H9 (cell line): ENCODE measurements at regions not wholly inside any gene's neighbourhood (a gene's known extent, or its start where the extent isn't known, plus 50 kb on each side); places are given as distances from the start of the nearest gene placed in this dataset.

Source experiments
- DNase-seq: peaks from one replicate; pipeline ENCODE4 v3.0.0-alpha.2; 2017
- H2AFZ ChIP-seq: one replicate; pipeline ENCODE4 v1.6.1; 2013; ENCODE audit warnings: mild to moderate bottlenecking, low read length, control low read depth, moderate library complexity
- H2AK5ac ChIP-seq: 2 replicates; pipeline ENCODE4 v1.6.1; 2013; ENCODE audit warnings: low read length, control low read depth, mixed read lengths; ENCODE audit not compliant: insufficient read length
- H2BK120ac ChIP-seq: one replicate; pipeline ENCODE4 v1.6.1; 2013; ENCODE audit warnings: low read depth, mild to moderate bottlenecking, low read length, control low read depth, inconsistent platforms; ENCODE audit not compliant: poor library complexity, severe bottlenecking
- H2BK12ac ChIP-seq: 2 replicates; pipeline ENCODE4 v1.6.1; 2013; ENCODE audit warnings: low read length, control low read depth, mixed read lengths, low read depth; ENCODE audit not compliant: insufficient read length
- H2BK15ac ChIP-seq: 2 replicates; pipeline ENCODE4 v1.6.1; 2013; ENCODE audit warnings: low read depth, low read length, control low read depth
- H2BK20ac ChIP-seq: one replicate; pipeline ENCODE4 v1.6.1; 2013; ENCODE audit warnings: low read depth, mild to moderate bottlenecking, low read length, control low read depth, inconsistent platforms; ENCODE audit not compliant: poor library complexity, severe bottlenecking
- H2BK5ac ChIP-seq: 2 replicates; pipeline ENCODE4 v1.6.1; 2013; ENCODE audit warnings: low read length, control low read depth, mixed read lengths; ENCODE audit not compliant: insufficient read length
- H3K14ac ChIP-seq: 2 replicates; pipeline ENCODE4 v1.6.1; 2013; ENCODE audit warnings: low read length, control low read depth; ENCODE audit not compliant: insufficient read depth
- H3K18ac ChIP-seq: 2 replicates; pipeline ENCODE4 v1.6.1; 2013; ENCODE audit warnings: low read depth, mild to moderate bottlenecking, mixed read lengths, low read length, control low read depth; ENCODE audit not compliant: insufficient read length
- H3K23ac ChIP-seq: 2 replicates; pipeline ENCODE4 v1.6.1; 2013; ENCODE audit warnings: low read length, control low read depth, mixed read lengths, low read depth; ENCODE audit not compliant: insufficient read length
- H3K23me2 ChIP-seq: 2 replicates; pipeline ENCODE4 v1.6.1; 2013; ENCODE audit warnings: low read depth, mild to moderate bottlenecking, mixed read lengths, low read length, control low read depth; ENCODE audit not compliant: insufficient read length, poor library complexity, severe bottlenecking
- H3K27ac ChIP-seq: 2 replicates; pipeline ENCODE4 v1.5.1; 2013; ENCODE audit warnings: low read length, control low read depth, mixed read lengths, low read depth; ENCODE audit not compliant: insufficient read length
- H3K27me3 ChIP-seq: 2 replicates; pipeline ENCODE4 v1.6.1; 2013; ENCODE audit warnings: low read length, control low read depth, inconsistent platforms; ENCODE audit not compliant: insufficient read depth
- H3K4ac ChIP-seq: 2 replicates; pipeline ENCODE4 v1.6.1; 2013; ENCODE audit warnings: low read depth, mild to moderate bottlenecking, control low read depth, inconsistent platforms, low read length, moderate library complexity
- H3K4me1 ChIP-seq: 2 replicates; pipeline ENCODE4 v1.6.1; 2013; ENCODE audit warnings: low read length, control low read depth, inconsistent platforms; ENCODE audit not compliant: insufficient read depth
- H3K4me2 ChIP-seq: 2 replicates; pipeline ENCODE4 v1.6.1; 2013; ENCODE audit warnings: low read length, control low read depth, mixed read lengths; ENCODE audit not compliant: insufficient read length, insufficient read depth
- H3K56ac ChIP-seq: 2 replicates; pipeline ENCODE4 v1.6.1; 2013; ENCODE audit warnings: low read depth, mild to moderate bottlenecking, mixed read lengths, low read length, control low read depth; ENCODE audit not compliant: insufficient read length
- H3K79me1 ChIP-seq: 2 replicates; pipeline ENCODE4 v1.6.1; 2013; ENCODE audit warnings: low read depth, mild to moderate bottlenecking, moderate library complexity, low read length, control low read depth, inconsistent platforms; ENCODE audit not compliant: insufficient read depth, poor library complexity, severe bottlenecking
- H3K79me2 ChIP-seq: 2 replicates; pipeline ENCODE4 v1.6.1; 2013; ENCODE audit warnings: low read length, control low read depth, inconsistent platforms; ENCODE audit not compliant: insufficient read depth
- H3K9ac ChIP-seq: 2 replicates; pipeline ENCODE4 v1.6.1; 2013; ENCODE audit warnings: low read length, control low read depth, mixed read lengths; ENCODE audit not compliant: insufficient read length; ENCODE audit errors: extremely low read depth
- H3K9me3 ChIP-seq: one replicate; pipeline ENCODE4 v1.6.1; 2013; ENCODE audit warnings: low read depth, low read length, inconsistent platforms; ENCODE audit not compliant: control insufficient read depth
- H3T11ph ChIP-seq: one replicate; pipeline ENCODE4 v1.6.1; 2013; ENCODE audit warnings: mild to moderate bottlenecking, low read length, control low read depth, inconsistent platforms
- H4K20me1 ChIP-seq: one replicate; pipeline ENCODE4 v1.6.1; 2013; ENCODE audit not compliant: control insufficient read depth, insufficient read length, insufficient read depth
- H4K5ac ChIP-seq: 2 replicates; pipeline ENCODE4 v1.6.1; 2013; ENCODE audit warnings: low read depth, mild to moderate bottlenecking, mixed read lengths, low read length, control low read depth; ENCODE audit not compliant: insufficient read length
- H4K8ac ChIP-seq: replicated peaks from 2 replicates; pipeline ENCODE4 v1.6.1; 2013; ENCODE audit warnings: low read length, control low read depth, mixed read lengths, low read depth; ENCODE audit not compliant: insufficient read length
- H4K91ac ChIP-seq: 2 replicates; pipeline ENCODE4 v1.6.1; 2013; ENCODE audit warnings: low read depth, mild to moderate bottlenecking, moderate library complexity, mixed read lengths, low read length, control low read depth; ENCODE audit not compliant: insufficient read length
- H3K27ac Mint-ChIP-seq, 3 experiments: 2 replicates in 2 of 3; 3 replicates in 1 of 3; pipeline ENCODE4 v1.8.0; 2020 to 2021; ENCODE audit warnings: mixed read lengths in 3 of 3, mild to moderate bottlenecking in 1 of 3, moderate library complexity in 1 of 3
- H3K27me3 Mint-ChIP-seq: 2 replicates; pipeline ENCODE4 v1.8.0; 2021; ENCODE audit warnings: low read depth, mild to moderate bottlenecking, moderate library complexity, mixed read lengths
- H3K36me3 Mint-ChIP-seq, 3 experiments: 2 replicates in 2 of 3; 3 replicates in 1 of 3; pipeline ENCODE4 v1.8.0; 2020 to 2021; ENCODE audit warnings: low read depth in 3 of 3, mixed read lengths in 3 of 3; ENCODE audit not compliant: insufficient read depth in 1 of 3
- H3K4me1 Mint-ChIP-seq, 2 experiments: 2 replicates each; pipeline ENCODE4 v1.8.0; 2020; ENCODE audit warnings: mixed read lengths in 2 of 2
- H3K4me3 Mint-ChIP-seq, 2 experiments: 2 replicates in 1 of 2; 3 replicates in 1 of 2; pipeline ENCODE4 v1.8.0; 2020 to 2021; ENCODE audit warnings: mild to moderate bottlenecking in 2 of 2, mixed read lengths in 2 of 2, moderate library complexity in 1 of 2
- H3K9me3 Mint-ChIP-seq, 2 experiments: 2 replicates in 1 of 2; 3 replicates in 1 of 2; pipeline ENCODE4 v1.8.0; 2020; ENCODE audit warnings: mild to moderate bottlenecking in 2 of 2, mixed read lengths in 2 of 2, moderate library complexity in 1 of 2
- WGBS: extraction: QIAGEN DNeasy Blood & Tissue Kit; methylation state at CpG from one replicate; pipeline ENCODE4 v1.1.7; 2013; ENCODE audit warnings: missing lambda C conversion rate, low lambda C conversion rate, mixed read lengths; ENCODE audit not compliant: insufficient read length; ENCODE audit errors: extremely low coverage; 5-methylcytosine and 5-hydroxymethylcytosine counted together
- TF ChIP-seq, protein P1 (sequence below): fragments of 200-600 bp; sonication (generic); conservative IDR thresholded peaks from 3 replicates; pipeline ENCODE4 v1.8.0; 2021; ENCODE audit warnings: antibody characterized with exemption, mild to moderate bottlenecking

DNA sequence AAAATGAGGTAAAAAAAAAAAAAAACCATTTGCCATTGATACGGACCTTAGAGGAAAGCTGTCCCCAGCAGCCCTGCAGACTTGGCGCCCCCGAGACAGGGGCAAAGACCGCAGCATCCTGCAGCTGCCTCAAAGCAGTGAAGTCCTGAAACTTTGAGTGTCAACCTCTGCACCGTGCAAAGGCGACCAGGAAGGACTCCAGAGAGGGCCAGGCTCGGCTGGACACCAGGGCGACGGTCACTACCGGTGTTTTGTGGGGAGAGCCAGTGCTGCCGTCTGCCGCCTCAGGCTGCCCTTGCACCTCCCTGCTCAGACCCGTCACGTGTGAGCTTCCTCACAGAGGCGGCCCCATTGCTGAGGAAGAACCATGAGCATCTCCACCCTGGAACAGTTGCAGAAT, 146.7 kb upstream of the SPACA7 start:
- Histone ChIP-seq H3K23ac (no peak overlapping the region), H4K20me1 (no peaks in the 10 kb centered on the region), H3K9me3 (no peaks in the 10 kb centered on the region), H2BK120ac (no peak overlapping the region), H4K5ac (no peak overlapping the region), H2BK5ac (no peak overlapping the region), H3K79me2 (no peaks in the 10 kb centered on the region), H3K4me2 (no peak overlapping the region), H3K23me2 (no peaks in the 10 kb centered on the region), H4K91ac (no peak overlapping the region), H3K14ac (no peak overlapping the region), H3K27ac (no peak overlapping the region), H3K4ac (no peak overlapping the region), H3K56ac (no peak overlapping the region), H3K27me3 (no peaks in the 10 kb centered on the region), H3K18ac (no peak overlapping the region), H2BK12ac (no peak overlapping the region), H3K79me1 (no peaks in the 10 kb centered on the region), H4K8ac (no peak overlapping the region), H2BK20ac (no peak overlapping the region), H2AK5ac (no peak overlapping the region), H2AFZ (no peak overlapping the region), H2BK15ac (no peak overlapping the region), H3K9ac (no peak overlapping the region), H3T11ph (no peak overlapping the region), H3K4me1 (no peaks in the 10 kb centered on the region)
- no CpG with 5 or more reads among the region's 15 CpGs for WGBS
- H3K9me3 Mint-ChIP-seq: peaks cover 0 to 3% of the 10 kb centered on the region in 2 experiments; a peak in 3 of 5 replicates
- DNase-seq: no peak
- peaks cover 9 to 12% of the 10 kb centered on the region in 2 experiments for H3K4me1 Mint-ChIP-seq
- no peak overlapping the region for H3K27ac Mint-ChIP-seq
- no peaks in the 10 kb centered on the region for H3K36me3 Mint-ChIP-seq
- H3K4me3 Mint-ChIP-seq: no peak overlapping the region
- peaks cover 43% of the 10 kb centered on the region for H3K27me3 Mint-ChIP-seq
- TF ChIP-seq, protein P1, sequence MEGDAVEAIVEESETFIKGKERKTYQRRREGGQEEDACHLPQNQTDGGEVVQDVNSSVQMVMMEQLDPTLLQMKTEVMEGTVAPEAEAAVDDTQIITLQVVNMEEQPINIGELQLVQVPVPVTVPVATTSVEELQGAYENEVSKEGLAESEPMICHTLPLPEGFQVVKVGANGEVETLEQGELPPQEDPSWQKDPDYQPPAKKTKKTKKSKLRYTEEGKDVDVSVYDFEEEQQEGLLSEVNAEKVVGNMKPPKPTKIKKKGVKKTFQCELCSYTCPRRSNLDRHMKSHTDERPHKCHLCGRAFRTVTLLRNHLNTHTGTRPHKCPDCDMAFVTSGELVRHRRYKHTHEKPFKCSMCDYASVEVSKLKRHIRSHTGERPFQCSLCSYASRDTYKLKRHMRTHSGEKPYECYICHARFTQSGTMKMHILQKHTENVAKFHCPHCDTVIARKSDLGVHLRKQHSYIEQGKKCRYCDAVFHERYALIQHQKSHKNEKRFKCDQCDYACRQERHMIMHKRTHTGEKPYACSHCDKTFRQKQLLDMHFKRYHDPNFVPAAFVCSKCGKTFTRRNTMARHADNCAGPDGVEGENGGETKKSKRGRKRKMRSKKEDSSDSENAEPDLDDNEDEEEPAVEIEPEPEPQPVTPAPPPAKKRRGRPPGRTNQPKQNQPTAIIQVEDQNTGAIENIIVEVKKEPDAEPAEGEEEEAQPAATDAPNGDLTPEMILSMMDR: no peak
